ENCODE measurements at regions not wholly inside any gene's neighbourhood (a gene's known extent, or its start where the extent isn't known, plus 50 kb on each side); places are given as distances from the start of the nearest gene placed in this dataset.

GRCh38 chr19:37313335-37313627 is 57.6 kb upstream of the ZNF527 start:
- TF ChIP-seq CTCF (IDR thresholded peaks at IDR 0.05) = no peak
- TF ChIP-seq POLR2A (IDR thresholded peaks at IDR 0.05) = no peak
- no peak for TF ChIP-seq POLR2AphosphoS5 (IDR thresholded peaks at IDR 0.05)
- no peak for TF ChIP-seq EP300 (IDR thresholded peaks at IDR 0.05)

Measured in sigmoid colon (tissue), 4 donors.